Fibroblast of mammary gland (primary cell): ENCODE measurements at regions not wholly inside any gene's neighbourhood (a gene's known extent, or its start where the extent isn't known, plus 50 kb on each side); places are given as distances from the start of the nearest gene placed in this dataset.
"Not testable (repeated sequence)": the region's sequence is repeated elsewhere in the genome, so short reads cannot be mapped to it uniquely, and the experiment has no call there.

ENCODE experiments used
- DNase-seq: peaks from one replicate; pipeline ENCODE4 v3.0.0-alpha.2; 2010; ENCODE audit warnings: low read depth
- H3K4me3 ChIP-seq: 2 replicates; pipeline ENCODE4 v1.5.1; 2011; ENCODE audit warnings: low read depth, mild to moderate bottlenecking, low read length, moderate library complexity; ENCODE audit not compliant: control insufficient read depth
- CTCF ChIP-seq: conservative IDR thresholded peaks from 2 replicates; pipeline ENCODE4 v1.5.1; 2011; ENCODE audit warnings: low read depth, low read length, inconsistent platforms; ENCODE audit not compliant: control insufficient read depth, insufficient read depth

GRCh38 chr7:37577412-37577811 is 106.2 kb upstream of the GPR141 start:
- H3K4me3 ChIP-seq = no peak overlapping the region
- TF ChIP-seq CTCF = no peak
- no peak for DNase-seq

GRCh38 chr7:37577901-37578300 is 105.7 kb upstream of the GPR141 start:
- TF ChIP-seq CTCF = no peak
- H3K4me3 ChIP-seq = no peak overlapping the region
- DNase-seq = no peak

- no peak for TF ChIP-seq CTCF
- no peak for DNase-seq
- no peak overlapping the region for H3K4me3 ChIP-seq
These were observed 105.2 kb upstream of the GPR141 start for GRCh38 chr7:37578350-37578749.

GRCh38 chr7:37580376-37580775 is 103.2 kb upstream of the GPR141 start:
- H3K4me3 ChIP-seq = no peak overlapping the region
- TF ChIP-seq CTCF = no peak
- DNase-seq = no peak

- not testable (repeated sequence) for DNase-seq, H3K4me3 ChIP-seq
These were observed 98.7 kb upstream of the GPR141 start for GRCh38 chr7:37584651-37585463.

- TF ChIP-seq CTCF = no peak
- H3K4me3 ChIP-seq = no peak overlapping the region
- DNase-seq = no peak
These were observed 92.7 kb upstream of the GPR141 start for GRCh38 chr7:37590824-37591223.

- TF ChIP-seq CTCF = no peak
- no peak overlapping the region for H3K4me3 ChIP-seq
- DNase-seq = no peak
These were observed 91.2 kb upstream of the GPR141 start for GRCh38 chr7:37592366-37592765.
